Loucy (cell line): ENCODE measurements at regions not wholly inside any gene's neighbourhood (a gene's known extent, or its start where the extent isn't known, plus 50 kb on each side); places are given as distances from the start of the nearest gene placed in this dataset.

Experiments
- EZH2phosphoT487 ChIP-seq: fragments of 200-600 bp; IDR thresholded peaks from 2 replicates; pipeline ENCODE4 v1.6.1; 2018; ENCODE audit warnings: antibody characterized with exemption, mild to moderate bottlenecking, moderate library complexity, borderline replicate concordance
- TF ChIP-seq, protein P1 (sequence below): fragments of 200-600 bp; sonication (generic); conservative IDR thresholded peaks from 2 replicates; pipeline ENCODE4 v1.5.1; 2014; ENCODE audit warnings: mild to moderate bottlenecking, antibody characterized with exemption, low read length

GRCh38 chr13:90652036-90652435, 695.5 kb upstream of the MIR17HG start:
- TF ChIP-seq, protein P1, sequence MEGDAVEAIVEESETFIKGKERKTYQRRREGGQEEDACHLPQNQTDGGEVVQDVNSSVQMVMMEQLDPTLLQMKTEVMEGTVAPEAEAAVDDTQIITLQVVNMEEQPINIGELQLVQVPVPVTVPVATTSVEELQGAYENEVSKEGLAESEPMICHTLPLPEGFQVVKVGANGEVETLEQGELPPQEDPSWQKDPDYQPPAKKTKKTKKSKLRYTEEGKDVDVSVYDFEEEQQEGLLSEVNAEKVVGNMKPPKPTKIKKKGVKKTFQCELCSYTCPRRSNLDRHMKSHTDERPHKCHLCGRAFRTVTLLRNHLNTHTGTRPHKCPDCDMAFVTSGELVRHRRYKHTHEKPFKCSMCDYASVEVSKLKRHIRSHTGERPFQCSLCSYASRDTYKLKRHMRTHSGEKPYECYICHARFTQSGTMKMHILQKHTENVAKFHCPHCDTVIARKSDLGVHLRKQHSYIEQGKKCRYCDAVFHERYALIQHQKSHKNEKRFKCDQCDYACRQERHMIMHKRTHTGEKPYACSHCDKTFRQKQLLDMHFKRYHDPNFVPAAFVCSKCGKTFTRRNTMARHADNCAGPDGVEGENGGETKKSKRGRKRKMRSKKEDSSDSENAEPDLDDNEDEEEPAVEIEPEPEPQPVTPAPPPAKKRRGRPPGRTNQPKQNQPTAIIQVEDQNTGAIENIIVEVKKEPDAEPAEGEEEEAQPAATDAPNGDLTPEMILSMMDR = no peak
- no peak for TF ChIP-seq EZH2phosphoT487
